Natural killer cell (primary cell): ENCODE measurements at regions not wholly inside any gene's neighbourhood (a gene's known extent, or its start where the extent isn't known, plus 50 kb on each side); places are given as distances from the start of the nearest gene placed in this dataset.

Experiments
- ATAC-seq, 3 donors: fragments of 150-1000 bp in 2 of 3; fragments of 200-7000 bp in 1 of 3; cut with Tn5 transposase; 1 replicate in 1 of 3; 2 replicates in 2 of 3; pipeline ENCODE4 v1.10.0; 2021; ENCODE audit warnings: mild to moderate bottlenecking in 2 of 3, moderate library complexity in 2 of 3
- DNase-seq, 2 donors: peaks; one replicate each; pipeline versions ENCODE4 v3.0.0 to v3.0.0-alpha.2; 2013 to 2021; ENCODE audit warnings: mixed read lengths in 1 of 2
- H3K27ac ChIP-seq: one replicate; pipeline ENCODE4 v1.5.1; 2013; ENCODE audit warnings: mild to moderate bottlenecking, low read length
- H3K27me3 ChIP-seq: one replicate; pipeline ENCODE4 v1.6.1; 2013; ENCODE audit warnings: low read length; ENCODE audit not compliant: control insufficient read depth, insufficient read depth
- H3K36me3 ChIP-seq: one replicate; pipeline ENCODE4 v1.6.1; 2013; ENCODE audit warnings: low read length; ENCODE audit not compliant: control insufficient read depth, insufficient read depth
- H3K4me1 ChIP-seq: one replicate; pipeline ENCODE4 v1.6.1; 2013; ENCODE audit warnings: low read length; ENCODE audit not compliant: control insufficient read depth, insufficient read depth
- H3K4me3 ChIP-seq: one replicate; pipeline ENCODE4 v1.5.1; 2013; ENCODE audit warnings: low read length
- H3K9me3 ChIP-seq: one replicate; pipeline ENCODE4 v1.6.1; 2013; ENCODE audit warnings: low read length; ENCODE audit not compliant: control insufficient read depth, insufficient read depth
- H3K27ac Mint-ChIP-seq, 2 donors: one replicate each; pipeline ENCODE4 v1.8.0; 2022; ENCODE audit warnings: mild to moderate bottlenecking in 2 of 2, mixed read lengths in 2 of 2, moderate library complexity in 1 of 2
- H3K27me3 Mint-ChIP-seq, 2 donors: one replicate each; pipeline ENCODE4 v1.8.0; 2022; ENCODE audit warnings: low read depth in 2 of 2, mixed read lengths in 2 of 2
- H3K36me3 Mint-ChIP-seq: one replicate; pipeline ENCODE4 v1.8.0; 2022; ENCODE audit warnings: mixed read lengths
- H3K4me1 Mint-ChIP-seq, 2 donors: one replicate each; pipeline ENCODE4 v1.8.0; 2022; ENCODE audit warnings: mixed read lengths in 2 of 2
- H3K4me3 Mint-ChIP-seq: one replicate; pipeline ENCODE4 v1.8.0; 2022; ENCODE audit warnings: mild to moderate bottlenecking, moderate library complexity, mixed read lengths
- H3K9me3 Mint-ChIP-seq, 2 donors: one replicate each; pipeline ENCODE4 v1.8.0; 2022; ENCODE audit warnings: mixed read lengths in 2 of 2
- WGBS: methylation state at CpG from one replicate; pipeline ENCODE4 v1.1.7; 2013; ENCODE audit warnings: missing lambda C conversion rate; ENCODE audit not compliant: insufficient coverage; 5-methylcytosine and 5-hydroxymethylcytosine counted together
- intact Hi-C: fragments of 100-400 bp; cut with micrococcal nuclease; formaldehyde crosslinking; loops from one replicate; pipeline ENCODE4 v1.14.2; 2022
- TF ChIP-seq, protein P1 (sequence below): fragments of 200-600 bp; IDR thresholded peaks from one replicate; pipeline ENCODE4 v1.8.0; 2022; ENCODE audit warnings: antibody characterized with exemption

DNA sequence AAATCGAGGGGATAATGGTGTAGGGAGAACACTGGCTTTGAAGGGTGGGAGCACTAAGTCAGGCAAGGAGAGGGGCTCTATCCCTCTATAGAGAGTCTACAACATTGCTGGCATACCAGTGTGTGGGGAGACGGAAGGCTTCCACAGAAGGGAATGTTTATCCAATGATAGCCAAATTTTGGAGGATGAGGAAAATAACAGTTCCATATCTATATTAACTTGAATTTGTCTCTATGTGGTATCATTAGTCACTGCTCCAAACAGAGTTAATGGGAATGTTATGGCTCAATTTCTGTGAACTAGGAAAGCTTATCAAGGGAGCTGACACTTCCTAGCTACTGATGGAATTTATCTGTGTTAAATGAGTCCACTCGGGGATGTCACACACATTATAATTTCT is 208.9 kb upstream of the PHACTR1 start:
- DNase-seq (no peak), ATAC-seq (no peak)

DNA sequence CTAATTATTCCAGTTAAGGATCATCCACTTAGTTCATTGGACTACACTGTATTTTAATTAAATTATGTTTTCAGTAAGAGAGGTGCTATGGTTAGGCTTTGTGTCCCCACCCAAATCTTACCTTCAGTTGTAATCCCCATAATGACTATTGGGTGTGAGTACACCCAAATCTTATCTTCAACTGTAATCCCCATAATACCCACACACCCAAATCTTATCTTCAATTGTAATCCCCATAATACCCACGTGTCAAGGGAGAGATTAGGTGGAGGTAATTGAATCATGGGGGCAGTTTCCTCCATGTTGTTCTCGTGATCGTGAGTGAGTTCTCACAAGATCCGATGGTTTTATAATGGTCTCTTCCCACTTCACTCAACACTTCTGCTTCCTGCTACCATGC is 208.0 kb upstream of the PHACTR1 start:
- Histone ChIP-seq H3K27me3 (peaks cover 3% of the 10 kb centered on the region), H3K4me1 (no peaks in the 10 kb centered on the region), H3K9me3 (no peaks in the 10 kb centered on the region), H3K4me3 (no peak overlapping the region), H3K27ac (no peak overlapping the region), H3K36me3 (no peaks in the 10 kb centered on the region)
- H3K27ac Mint-ChIP-seq = no peak overlapping the region
- no peaks in the 10 kb centered on the region for H3K4me1 Mint-ChIP-seq
- H3K27me3 Mint-ChIP-seq = peaks cover 3 to 8% of the 10 kb centered on the region in 2 donors
- H3K36me3 Mint-ChIP-seq = no peaks in the 10 kb centered on the region
- WGBS = 98% methylated on average over 3 of the region's 4 CpGs
- ATAC-seq = no peak
- TF ChIP-seq, protein P1, sequence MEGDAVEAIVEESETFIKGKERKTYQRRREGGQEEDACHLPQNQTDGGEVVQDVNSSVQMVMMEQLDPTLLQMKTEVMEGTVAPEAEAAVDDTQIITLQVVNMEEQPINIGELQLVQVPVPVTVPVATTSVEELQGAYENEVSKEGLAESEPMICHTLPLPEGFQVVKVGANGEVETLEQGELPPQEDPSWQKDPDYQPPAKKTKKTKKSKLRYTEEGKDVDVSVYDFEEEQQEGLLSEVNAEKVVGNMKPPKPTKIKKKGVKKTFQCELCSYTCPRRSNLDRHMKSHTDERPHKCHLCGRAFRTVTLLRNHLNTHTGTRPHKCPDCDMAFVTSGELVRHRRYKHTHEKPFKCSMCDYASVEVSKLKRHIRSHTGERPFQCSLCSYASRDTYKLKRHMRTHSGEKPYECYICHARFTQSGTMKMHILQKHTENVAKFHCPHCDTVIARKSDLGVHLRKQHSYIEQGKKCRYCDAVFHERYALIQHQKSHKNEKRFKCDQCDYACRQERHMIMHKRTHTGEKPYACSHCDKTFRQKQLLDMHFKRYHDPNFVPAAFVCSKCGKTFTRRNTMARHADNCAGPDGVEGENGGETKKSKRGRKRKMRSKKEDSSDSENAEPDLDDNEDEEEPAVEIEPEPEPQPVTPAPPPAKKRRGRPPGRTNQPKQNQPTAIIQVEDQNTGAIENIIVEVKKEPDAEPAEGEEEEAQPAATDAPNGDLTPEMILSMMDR = no peak
- H3K9me3 Mint-ChIP-seq = peaks cover 3% of the 10 kb centered on the region in 2 donors
- DNase-seq = no peak
- intact Hi-C loops = no loop called here
- no peak overlapping the region for H3K4me3 Mint-ChIP-seq

More for the DNA sequence above, 208.9 kb upstream of the PHACTR1 start:
- no peak overlapping the region for H3K4me3 Mint-ChIP-seq
- TF ChIP-seq, protein P1 = no peak
- H3K4me1 Mint-ChIP-seq = no peaks in the 10 kb centered on the region
- intact Hi-C loops = no loop called here
- no peaks in the 10 kb centered on the region for H3K36me3 ChIP-seq
- no peak overlapping the region for H3K4me3 ChIP-seq
- no peaks in the 10 kb centered on the region for H3K9me3 ChIP-seq
- H3K27ac Mint-ChIP-seq = no peak overlapping the region
- H3K4me1 ChIP-seq = no peaks in the 10 kb centered on the region
- peaks cover 3% of the 10 kb centered on the region for H3K27me3 ChIP-seq
- H3K27me3 Mint-ChIP-seq = peaks cover 0 to 8% of the 10 kb centered on the region in 2 donors
- H3K9me3 Mint-ChIP-seq = peaks cover 0 to 2% of the 10 kb centered on the region in 2 donors
- no peaks in the 10 kb centered on the region for H3K36me3 Mint-ChIP-seq
- H3K27ac ChIP-seq = no peak overlapping the region
- 71% methylated on average over 1 of the region's 3 CpGs for WGBS

DNA sequence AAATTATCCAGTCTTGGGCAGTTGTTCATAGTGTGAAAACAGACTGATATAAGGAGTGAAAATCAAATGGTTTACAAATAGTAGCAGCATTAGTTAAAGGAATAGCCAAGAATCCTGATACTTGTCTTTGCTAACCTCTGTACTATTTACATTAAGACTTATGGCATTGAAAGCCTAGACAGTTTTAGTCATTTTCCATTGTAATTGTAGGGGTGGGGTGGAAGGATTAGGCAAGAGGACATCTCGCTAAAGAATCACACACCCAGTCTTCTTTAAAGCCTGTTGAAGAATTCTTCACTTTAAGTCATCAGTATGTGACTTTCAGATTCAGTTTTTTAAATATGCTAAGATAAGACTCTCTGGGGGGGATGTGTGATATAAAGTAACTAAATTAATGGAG is 207.5 kb upstream of the PHACTR1 start:
- H3K9me3 ChIP-seq = no peaks in the 10 kb centered on the region
- no peak overlapping the region for H3K27ac ChIP-seq
- H3K4me1 ChIP-seq = no peaks in the 10 kb centered on the region
- peaks cover 3% of the 10 kb centered on the region for H3K27me3 ChIP-seq
- H3K4me3 ChIP-seq = no peak overlapping the region
- H3K4me1 Mint-ChIP-seq = no peaks in the 10 kb centered on the region
- H3K36me3 Mint-ChIP-seq = no peaks in the 10 kb centered on the region
- no peak for DNase-seq
- peaks cover 3% of the 10 kb centered on the region in 2 donors for H3K9me3 Mint-ChIP-seq
- intact Hi-C loops = no loop called here
- H3K4me3 Mint-ChIP-seq = no peak overlapping the region
- TF ChIP-seq, protein P1 = no peak
- peaks cover 3 to 8% of the 10 kb centered on the region in 2 donors for H3K27me3 Mint-ChIP-seq
- no peak overlapping the region for H3K27ac Mint-ChIP-seq
- H3K36me3 ChIP-seq = no peaks in the 10 kb centered on the region
- no peak for ATAC-seq
- WGBS = 100% methylated on average over 1 of the region's 1 CpG

DNA sequence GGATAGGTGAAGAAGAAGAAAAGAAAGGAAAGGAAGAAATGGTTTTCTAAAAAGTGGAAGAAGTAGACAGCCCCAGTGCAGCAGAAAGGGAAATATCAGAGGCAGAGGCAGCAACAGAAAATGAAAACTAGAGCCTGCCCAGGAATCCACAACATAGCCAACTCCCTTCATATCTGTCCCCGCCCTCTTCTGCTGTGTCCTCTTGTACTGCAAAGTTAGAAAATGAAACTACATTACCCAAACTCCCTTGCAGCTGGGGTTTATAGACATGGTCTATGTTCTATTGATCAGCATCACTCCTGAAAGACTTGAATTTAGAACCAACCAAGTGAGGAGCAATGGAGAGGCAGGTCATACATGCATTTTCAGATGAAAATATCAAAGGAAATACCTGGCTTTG is 200.5 kb upstream of the PHACTR1 start:
- H3K4me3 ChIP-seq = no peak overlapping the region
- ATAC-seq (no peak), DNase-seq (no peak)
- no peaks in the 10 kb centered on the region for H3K36me3 Mint-ChIP-seq
- no peaks in the 10 kb centered on the region for H3K27me3 ChIP-seq
- no peaks in the 10 kb centered on the region for H3K9me3 ChIP-seq
- H3K27ac ChIP-seq = no peak overlapping the region
- no peaks in the 10 kb centered on the region for H3K4me1 ChIP-seq
- peaks cover 0 to 5% of the 10 kb centered on the region in 2 donors for H3K4me1 Mint-ChIP-seq
- peaks cover 2 to 3% of the 10 kb centered on the region in 2 donors for H3K9me3 Mint-ChIP-seq
- 36% methylated on average over 1 of the region's 1 CpG for WGBS
- TF ChIP-seq, protein P1 = no peak
- H3K4me3 Mint-ChIP-seq = no peak overlapping the region
- H3K27me3 Mint-ChIP-seq = peaks cover under 1 to 3% of the 10 kb centered on the region in 2 donors
- intact Hi-C loops = no loop called here
- H3K27ac Mint-ChIP-seq = no peak overlapping the region
- H3K36me3 ChIP-seq = no peaks in the 10 kb centered on the region
